ENCODE measurements at regions not wholly inside any gene's neighbourhood (a gene's known extent, or its start where the extent isn't known, plus 50 kb on each side); places are given as distances from the start of the nearest gene placed in this dataset.

- dilution Hi-C loops (cut with MboI; ENCODE audit: extremely low pct_ligation_motif_present, low sequenced_read_pairs): no loop called here
- no peaks in the 10 kb centered on the region for H4K20me1 ChIP-seq (ENCODE audit: control insufficient read depth, extremely low read depth, insufficient read depth, low read length)
- H3K36me3 ChIP-seq (ENCODE audit: control insufficient read depth in 2 of 2, extremely low read depth in 1 of 2, insufficient read depth in 2 of 2, low read length in 2 of 2): no peaks in the 10 kb centered on the region
- H3K27me3 ChIP-seq (ENCODE audit: control insufficient read depth, extremely low read depth, insufficient read depth, low read length): no peaks in the 10 kb centered on the region
- no peaks in the 10 kb centered on the region for H3K9me1 ChIP-seq (ENCODE audit: control insufficient read depth, extremely low read depth, insufficient read depth, low read length)
- H3K9me3 ChIP-seq (ENCODE audit: control insufficient read depth, low read depth, low read length): no peaks in the 10 kb centered on the region
- DNase-seq (ENCODE audit: low read depth, low spot score) (no peak), FAIRE-seq (no peak)
- H3K9ac ChIP-seq (ENCODE audit: control insufficient read depth, extremely low read depth, insufficient read depth, low read length): no peak overlapping the region
- H3K4me2 ChIP-seq (ENCODE audit: control insufficient read depth, extremely low read depth, insufficient read depth, low read depth, low read length): no peak overlapping the region
- no peak overlapping the region for H3K4me3 ChIP-seq (ENCODE audit: control insufficient read depth in 2 of 3, extremely low read depth in 1 of 3, insufficient read depth in 2 of 3, low read depth in 1 of 3, low read length in 3 of 3)
- no peak overlapping the region for H2AFZ ChIP-seq (ENCODE audit: control insufficient read depth, low read length)
- H3K4me1 ChIP-seq (ENCODE audit: control insufficient read depth, extremely low read depth, insufficient read depth, low read length): no peaks in the 10 kb centered on the region
- TF ChIP-seq EZH2 (IDR thresholded peaks at IDR 0.05; ENCODE audit: low read length) (no peak), CTCF (optimal IDR thresholded peaks at IDR 0.05 in 1 of 3, IDR thresholded peaks at IDR 0.05 in 1 of 3, conservative IDR thresholded peaks at IDR 0.05 in 1 of 3; ENCODE audit: extremely low read depth in 1 of 3, insufficient read depth in 2 of 3, low read length in 3 of 3) (no peak)
- no peaks in the 10 kb centered on the region for H3K79me2 ChIP-seq (ENCODE audit: control insufficient read depth, insufficient read depth, low read length)
- H3K27ac ChIP-seq (ENCODE audit: control insufficient read depth, insufficient read depth, low read length): no peak overlapping the region
Observed at GRCh38 chr21:28580585-28580984, 412.1 kb downstream of the LTN1 start.

DNA sequence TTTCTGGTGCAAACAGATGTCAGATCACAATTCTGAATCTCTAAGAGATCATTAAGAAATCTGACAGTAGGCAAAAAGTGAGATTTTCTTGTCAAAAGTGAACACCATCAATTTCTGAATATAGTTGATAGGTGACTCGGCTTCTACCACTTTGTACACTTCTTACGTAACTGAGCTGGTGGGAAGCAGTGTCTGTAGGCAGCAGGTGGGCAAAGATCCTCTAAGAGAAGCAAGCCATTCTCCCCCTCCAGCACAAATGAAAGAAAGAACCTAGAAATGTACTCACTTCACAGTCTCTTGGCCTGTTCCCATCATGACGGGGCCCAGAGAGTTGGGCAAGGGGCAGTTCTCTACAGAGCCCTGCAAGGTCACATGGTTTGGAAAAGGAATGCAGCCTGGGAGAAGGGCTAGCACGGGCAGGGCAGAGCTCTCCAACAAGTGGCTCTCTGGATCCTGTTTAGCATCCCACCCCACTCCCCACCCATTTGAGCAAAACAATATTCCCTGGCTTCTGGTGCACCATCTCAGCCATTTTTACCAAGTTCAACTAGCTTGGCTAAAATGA, 412.6 kb downstream of the LTN1 start:
- Histone ChIP-seq H3K4me3 (ENCODE audit: control insufficient read depth in 2 of 3, extremely low read depth in 1 of 3, insufficient read depth in 2 of 3, low read depth in 1 of 3, low read length in 3 of 3) (no peak overlapping the region), H3K4me1 (ENCODE audit: control insufficient read depth, extremely low read depth, insufficient read depth, low read length) (no peaks in the 10 kb centered on the region), H3K4me2 (ENCODE audit: control insufficient read depth, extremely low read depth, insufficient read depth, low read depth, low read length) (no peak overlapping the region), H3K27ac (ENCODE audit: control insufficient read depth, insufficient read depth, low read length) (no peak overlapping the region), H3K9me3 (ENCODE audit: control insufficient read depth, low read depth, low read length) (no peaks in the 10 kb centered on the region), H3K9ac (ENCODE audit: control insufficient read depth, extremely low read depth, insufficient read depth, low read length) (no peak overlapping the region), H2AFZ (ENCODE audit: control insufficient read depth, low read length) (no peak overlapping the region), H3K79me2 (ENCODE audit: control insufficient read depth, insufficient read depth, low read length) (no peaks in the 10 kb centered on the region), H4K20me1 (ENCODE audit: control insufficient read depth, extremely low read depth, insufficient read depth, low read length) (no peaks in the 10 kb centered on the region), H3K9me1 (ENCODE audit: control insufficient read depth, extremely low read depth, insufficient read depth, low read length) (no peaks in the 10 kb centered on the region), H3K36me3 (ENCODE audit: control insufficient read depth in 2 of 2, extremely low read depth in 1 of 2, insufficient read depth in 2 of 2, low read length in 2 of 2) (no peaks in the 10 kb centered on the region), H3K27me3 (ENCODE audit: control insufficient read depth, extremely low read depth, insufficient read depth, low read length) (no peaks in the 10 kb centered on the region)
- TF ChIP-seq EZH2 (IDR thresholded peaks at IDR 0.05; ENCODE audit: low read length) (no peak), CTCF (optimal IDR thresholded peaks at IDR 0.05 in 1 of 3, IDR thresholded peaks at IDR 0.05 in 1 of 3, conservative IDR thresholded peaks at IDR 0.05 in 1 of 3; ENCODE audit: extremely low read depth in 1 of 3, insufficient read depth in 2 of 3, low read length in 3 of 3) (no peak)
- DNase-seq (ENCODE audit: low read depth, low spot score): no peak
- FAIRE-seq: no peak
- dilution Hi-C loops (cut with MboI; ENCODE audit: extremely low pct_ligation_motif_present, low sequenced_read_pairs): no loop called here
